ENCODE measurements at regions not wholly inside any gene's neighbourhood (a gene's known extent, or its start where the extent isn't known, plus 50 kb on each side); places are given as distances from the start of the nearest gene placed in this dataset.
"Not testable (repeated sequence)": the region's sequence is repeated elsewhere in the genome, so short reads cannot be mapped to it uniquely, and the experiment has no call there.

DNA sequence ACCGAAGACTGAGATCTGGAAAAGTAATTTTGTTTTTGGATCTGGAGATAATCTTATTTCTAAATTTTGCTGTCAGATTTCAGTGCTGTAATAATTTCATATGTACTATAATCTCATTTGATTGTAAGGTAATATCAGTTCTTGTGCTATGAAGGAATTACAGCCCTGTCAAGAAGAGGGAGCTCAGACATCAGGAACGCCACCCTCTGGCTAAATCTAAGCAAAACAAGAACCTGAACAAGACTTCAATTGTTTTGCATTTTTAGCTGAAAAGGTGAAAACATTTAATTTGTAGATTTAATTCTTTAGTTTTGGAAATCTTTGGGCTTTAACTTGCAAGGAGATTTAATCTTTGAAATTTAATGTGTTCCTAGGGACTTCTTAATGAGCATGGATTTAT is 525.4 kb upstream of the HS3ST1 start:
- Histone ChIP-seq H3K27ac (no peak overlapping the region), H3K4me3 (no peak overlapping the region), H3K4me1 (no peaks in the 10 kb centered on the region), H3K27me3 (replicated peaks in 1 of 7) (no peaks in the 10 kb centered on the region), H3K36me3 (no peaks in the 10 kb centered on the region), H3K9me3 (no peaks in the 10 kb centered on the region)
- no peak for DNase-seq
- 61 to 64% (median 63%) methylated on average over 2 of the region's 2 CpGs for WGBS, 5 donors
- no peak for TF ChIP-seq POLR2A (IDR thresholded peaks at IDR 0.05)
- TF ChIP-seq POLR2AphosphoS5 (IDR thresholded peaks at IDR 0.05), result no peak
- TF ChIP-seq, protein P1, sequence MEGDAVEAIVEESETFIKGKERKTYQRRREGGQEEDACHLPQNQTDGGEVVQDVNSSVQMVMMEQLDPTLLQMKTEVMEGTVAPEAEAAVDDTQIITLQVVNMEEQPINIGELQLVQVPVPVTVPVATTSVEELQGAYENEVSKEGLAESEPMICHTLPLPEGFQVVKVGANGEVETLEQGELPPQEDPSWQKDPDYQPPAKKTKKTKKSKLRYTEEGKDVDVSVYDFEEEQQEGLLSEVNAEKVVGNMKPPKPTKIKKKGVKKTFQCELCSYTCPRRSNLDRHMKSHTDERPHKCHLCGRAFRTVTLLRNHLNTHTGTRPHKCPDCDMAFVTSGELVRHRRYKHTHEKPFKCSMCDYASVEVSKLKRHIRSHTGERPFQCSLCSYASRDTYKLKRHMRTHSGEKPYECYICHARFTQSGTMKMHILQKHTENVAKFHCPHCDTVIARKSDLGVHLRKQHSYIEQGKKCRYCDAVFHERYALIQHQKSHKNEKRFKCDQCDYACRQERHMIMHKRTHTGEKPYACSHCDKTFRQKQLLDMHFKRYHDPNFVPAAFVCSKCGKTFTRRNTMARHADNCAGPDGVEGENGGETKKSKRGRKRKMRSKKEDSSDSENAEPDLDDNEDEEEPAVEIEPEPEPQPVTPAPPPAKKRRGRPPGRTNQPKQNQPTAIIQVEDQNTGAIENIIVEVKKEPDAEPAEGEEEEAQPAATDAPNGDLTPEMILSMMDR (IDR thresholded peaks at IDR 0.05 in 8 of 11, conservative IDR thresholded peaks at IDR 0.05 in 3 of 11), result peak in 7 of 11 experiments; percentile 19 to 45 (median 32)
- intact Hi-C loops (cut with DNase I; ENCODE audit: low total_unique reads), result no loop called here

DNA sequence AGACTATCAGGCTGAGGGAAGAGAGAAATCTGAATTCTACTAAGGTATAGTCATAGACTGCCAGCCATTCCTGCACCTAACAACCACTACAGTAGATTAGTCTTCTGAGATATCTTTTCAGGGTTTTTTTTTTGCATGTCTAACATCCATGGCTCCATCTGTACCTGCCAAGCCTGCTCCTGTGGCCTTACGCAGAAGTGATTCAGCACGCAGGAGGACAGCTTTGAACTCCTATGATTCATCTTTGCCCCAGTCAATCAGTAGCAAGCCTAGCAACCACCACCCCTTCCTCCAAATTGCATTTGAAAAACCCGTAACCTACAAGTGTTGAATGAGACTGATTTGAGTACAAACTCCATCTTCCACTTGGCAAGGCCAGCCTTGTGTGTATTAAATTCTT is 520.7 kb upstream of the HS3ST1 start:
- intact Hi-C loops (cut with DNase I; ENCODE audit: low total_unique reads), result no loop called here
- TF ChIP-seq POLR2AphosphoS5 (IDR thresholded peaks at IDR 0.05) (no peak), POLR2A (IDR thresholded peaks at IDR 0.05) (no peak)
- TF ChIP-seq, protein P1 (IDR thresholded peaks at IDR 0.05 in 8 of 11, conservative IDR thresholded peaks at IDR 0.05 in 3 of 11), result no peak
- WGBS, 5 donors, result 92 to 94% (median 94%) methylated on average over 3 of the region's 3 CpGs

DNA sequence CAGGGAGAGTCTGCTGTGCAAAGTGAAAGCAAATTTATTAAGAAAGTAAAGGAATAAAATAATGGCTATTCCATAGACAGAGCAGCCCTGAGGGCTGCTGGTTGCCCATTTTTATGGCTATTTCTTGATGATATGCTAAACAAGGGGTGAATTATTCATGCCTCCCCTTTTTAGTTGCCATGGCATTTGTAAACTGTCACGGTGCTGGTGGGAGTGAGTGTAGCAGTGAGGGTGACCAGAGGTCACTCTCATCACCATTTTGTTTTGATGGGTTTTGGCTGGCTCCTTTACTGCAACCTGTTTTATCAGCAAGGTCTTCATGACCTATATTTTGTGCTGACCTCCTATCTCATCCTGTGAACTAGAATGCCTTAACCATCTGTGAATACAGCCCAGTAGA is 518.9 kb upstream of the HS3ST1 start:
- H3K36me3 ChIP-seq; H3K4me3 ChIP-seq; H3K4me1 ChIP-seq; H3K27me3 ChIP-seq (replicated peaks in 1 of 7); H3K9me3 ChIP-seq; intact Hi-C loops (cut with DNase I; ENCODE audit: low total_unique reads); H3K27ac ChIP-seq; DNase-seq: not testable (repeated sequence)
- WGBS, 5 donors, result 35 to 72% (median 49%) methylated on average over 1 of the region's 1 CpG

More for the DNA sequence above, 520.7 kb upstream of the HS3ST1 start:
- H3K27ac ChIP-seq, result no peak overlapping the region
- DNase-seq, result no peak
- H3K9me3 ChIP-seq, result no peaks in the 10 kb centered on the region
- H3K36me3 ChIP-seq, result no peaks in the 10 kb centered on the region
- no peak overlapping the region for H3K4me3 ChIP-seq
- H3K4me1 ChIP-seq, result no peaks in the 10 kb centered on the region
- H3K27me3 ChIP-seq (replicated peaks in 1 of 7), result no peaks in the 10 kb centered on the region

DNA sequence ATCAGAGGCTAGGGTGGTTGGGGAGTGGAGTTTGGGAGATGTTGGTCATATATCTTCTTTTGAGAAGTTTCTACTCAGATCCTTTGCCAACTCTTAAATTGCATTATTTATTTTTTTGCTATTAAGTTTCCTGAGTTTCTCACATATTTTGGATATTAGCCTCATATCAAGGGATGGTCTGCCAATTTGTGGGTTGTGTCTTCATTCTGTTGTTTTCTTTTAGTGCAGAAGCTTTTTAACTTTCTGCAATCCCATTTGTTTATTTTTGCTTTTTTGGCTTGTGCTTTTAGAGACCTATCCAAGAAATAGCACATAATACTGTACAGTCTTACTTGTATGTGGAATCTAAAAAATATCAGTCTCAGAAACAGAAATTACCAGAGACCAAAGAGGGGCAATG is 509.2 kb upstream of the HS3ST1 start:
- no peak overlapping the region for H3K4me3 ChIP-seq
- no peak for TF ChIP-seq POLR2A (IDR thresholded peaks at IDR 0.05)
- no peak for TF ChIP-seq POLR2AphosphoS5 (IDR thresholded peaks at IDR 0.05)
- TF ChIP-seq, protein P1 (IDR thresholded peaks at IDR 0.05 in 8 of 11, conservative IDR thresholded peaks at IDR 0.05 in 3 of 11), result no peak
- no peak for DNase-seq

DNA sequence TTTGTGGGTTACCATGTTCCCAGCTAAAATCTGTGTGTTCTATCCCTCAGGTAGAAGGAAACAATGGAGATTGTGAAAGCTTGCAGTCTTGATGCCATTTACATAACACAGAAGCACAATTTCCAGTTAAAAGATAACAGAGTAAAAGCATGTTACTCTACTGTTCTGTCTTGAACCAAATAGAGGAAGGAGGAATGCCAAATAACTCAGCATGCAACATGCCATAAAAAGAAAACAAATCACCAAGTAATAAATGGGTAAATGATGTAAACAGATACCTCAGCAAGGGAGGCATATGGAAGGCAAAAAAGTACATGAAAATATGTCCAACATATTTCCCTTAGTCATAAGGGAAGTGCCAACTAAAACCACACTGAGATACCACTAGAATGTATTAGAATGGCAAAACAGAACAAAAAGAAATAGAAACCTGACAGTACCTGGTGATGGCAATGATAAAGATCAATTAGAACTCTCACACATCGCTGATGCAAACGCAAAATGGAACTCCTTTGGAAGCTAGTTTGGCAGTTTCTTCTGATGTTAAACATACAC is 502.6 kb upstream of the HS3ST1 start:
- 26 to 59% (median 39%) methylated on average over 2 of the region's 2 CpGs for WGBS, 5 donors
- intact Hi-C loops (cut with DNase I; ENCODE audit: low total_unique reads), result no loop called here
- no peak overlapping the region for H3K4me3 ChIP-seq
- no peak for DNase-seq
- H3K27me3 ChIP-seq (replicated peaks in 1 of 7), result no peaks in the 10 kb centered on the region
- H3K36me3 ChIP-seq, result no peaks in the 10 kb centered on the region
- TF ChIP-seq POLR2A (IDR thresholded peaks at IDR 0.05) (no peak), POLR2AphosphoS5 (IDR thresholded peaks at IDR 0.05) (no peak)
- TF ChIP-seq, protein P1 (IDR thresholded peaks at IDR 0.05 in 8 of 11, conservative IDR thresholded peaks at IDR 0.05 in 3 of 11), result no peak
- H3K27ac ChIP-seq, result no peak overlapping the region
- H3K4me1 ChIP-seq, result no peaks in the 10 kb centered on the region
- H3K9me3 ChIP-seq, result peaks cover 0 to 14% (median 6%) of the 10 kb centered on the region in 8 donors

More for the DNA sequence above, 509.2 kb upstream of the HS3ST1 start:
- no peaks in the 10 kb centered on the region for H3K36me3 ChIP-seq
- H3K27ac ChIP-seq, result no peak overlapping the region
- H3K27me3 ChIP-seq (replicated peaks in 1 of 7), result no peaks in the 10 kb centered on the region
- intact Hi-C loops (cut with DNase I; ENCODE audit: low total_unique reads), result no loop called here
- no peaks in the 10 kb centered on the region for H3K4me1 ChIP-seq
- H3K9me3 ChIP-seq, result peaks cover 0 to 8% (median 6%) of the 10 kb centered on the region in 8 donors
